Activated T-helper 1 cell treated with anti-CD3 and anti-CD28 coated beads, Interleukin-12 subunit alpha, Interleukin-12 subunit beta, Interleukin-2, Interleukin-4 antibody, amounts not matched to agents 30 ng/mL and 10 ng/mL and 1 ng/mL, durations not matched to agents 14 hours and 24 hours and 36 hours (primary cell): ENCODE measurements at regions not wholly inside any gene's neighbourhood (a gene's known extent, or its start where the extent isn't known, plus 50 kb on each side); places are given as distances from the start of the nearest gene placed in this dataset.

Experiments used
- DNase-seq: peaks from one replicate; pipeline ENCODE4 v3.0.0; 2021; ENCODE audit warnings: low spot score
- H3K27ac Mint-ChIP-seq: one replicate; pipeline ENCODE4 v1.8.0; 2021; ENCODE audit warnings: mild to moderate bottlenecking, mixed read lengths
- H3K27me3 Mint-ChIP-seq: one replicate; pipeline ENCODE4 v1.8.0; 2022; ENCODE audit warnings: mild to moderate bottlenecking, moderate library complexity, mixed read lengths; ENCODE audit not compliant: insufficient read depth
- H3K36me3 Mint-ChIP-seq: one replicate; pipeline ENCODE4 v1.8.0; 2021; ENCODE audit warnings: low read depth, mixed read lengths
- H3K4me1 Mint-ChIP-seq: one replicate; pipeline ENCODE4 v1.8.0; 2021; ENCODE audit warnings: low read depth, mixed read lengths
- H3K4me3 Mint-ChIP-seq: one replicate; pipeline ENCODE4 v1.8.0; 2021; ENCODE audit warnings: mild to moderate bottlenecking, moderate library complexity, mixed read lengths
- H3K9me3 Mint-ChIP-seq: one replicate; pipeline ENCODE4 v1.8.0; 2021; ENCODE audit warnings: mixed read lengths
- intact Hi-C: fragments of 100-400 bp; cut with micrococcal nuclease; formaldehyde crosslinking; loops from one replicate; pipeline ENCODE4 v1.15.1; 2024

- intact Hi-C loops, result no loop called here
- H3K36me3 Mint-ChIP-seq, result no peaks in the 10 kb centered on the region
Observed at GRCh38 chr7:132687981-132688383, 111.7 kb upstream of the PLXNA4 start.

DNA sequence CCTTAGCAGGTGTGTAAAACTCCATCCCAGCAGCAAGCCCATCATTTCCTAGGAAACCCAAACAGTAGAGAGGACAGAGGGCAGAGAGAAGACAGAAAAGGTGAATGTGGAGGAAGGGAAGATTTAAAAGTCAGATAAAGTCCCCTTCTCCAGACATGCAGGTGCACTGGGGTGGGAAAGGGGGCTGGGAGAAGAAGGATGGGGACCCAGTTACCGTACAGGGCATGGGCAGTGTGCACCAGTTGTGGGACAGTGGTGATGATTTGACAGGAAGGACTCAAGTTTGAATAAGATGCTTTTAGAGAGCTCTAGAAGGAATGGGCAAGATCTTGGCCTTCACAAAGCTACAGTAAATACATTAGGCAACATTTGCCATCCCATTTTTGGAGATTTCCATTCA is 110.7 kb upstream of the PLXNA4 start:
- Mint-ChIP-seq H3K4me3 (no peak overlapping the region), H3K4me1 (no peaks in the 10 kb centered on the region), H3K27me3 (peaks cover 7% of the 10 kb centered on the region), H3K27ac (no peak overlapping the region), H3K36me3 (no peaks in the 10 kb centered on the region), H3K9me3 (no peaks in the 10 kb centered on the region)
- DNase-seq, result no peak
- intact Hi-C loops, result no loop called here

More at GRCh38 chr7:132687981-132688383, 111.7 kb upstream of the PLXNA4 start:
- peaks cover 7% of the 10 kb centered on the region for H3K27me3 Mint-ChIP-seq
- H3K27ac Mint-ChIP-seq, result no peak overlapping the region
- H3K9me3 Mint-ChIP-seq, result no peaks in the 10 kb centered on the region
- no peak overlapping the region for H3K4me3 Mint-ChIP-seq
- DNase-seq, result no peak
- no peaks in the 10 kb centered on the region for H3K4me1 Mint-ChIP-seq

DNA sequence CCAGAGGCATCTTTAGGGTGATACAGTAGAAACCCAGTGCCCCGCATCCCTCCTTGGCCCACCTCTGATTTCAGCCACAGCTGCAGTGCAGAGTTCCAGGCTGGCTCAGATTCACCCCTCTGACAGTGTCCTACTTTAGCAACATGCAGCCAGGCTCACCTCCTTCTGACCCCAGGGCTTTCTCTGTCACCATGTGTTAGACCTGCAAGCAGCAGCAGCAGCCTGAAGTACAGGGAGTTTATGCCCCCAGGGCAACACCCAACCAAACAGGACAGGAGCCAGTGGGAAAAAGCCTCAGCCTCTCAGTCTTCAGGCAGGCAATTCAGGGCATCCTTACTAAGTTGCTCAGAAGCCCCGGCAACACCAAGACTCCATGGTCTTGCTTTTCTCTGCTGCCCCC is 109.0 kb upstream of the PLXNA4 start:
- Mint-ChIP-seq H3K9me3 (no peaks in the 10 kb centered on the region), H3K4me3 (no peak overlapping the region), H3K27me3 (peaks cover 7% of the 10 kb centered on the region), H3K4me1 (no peaks in the 10 kb centered on the region), H3K27ac (no peak overlapping the region), H3K36me3 (no peaks in the 10 kb centered on the region)
- intact Hi-C loops, result no loop called here
- DNase-seq, result no peak

DNA sequence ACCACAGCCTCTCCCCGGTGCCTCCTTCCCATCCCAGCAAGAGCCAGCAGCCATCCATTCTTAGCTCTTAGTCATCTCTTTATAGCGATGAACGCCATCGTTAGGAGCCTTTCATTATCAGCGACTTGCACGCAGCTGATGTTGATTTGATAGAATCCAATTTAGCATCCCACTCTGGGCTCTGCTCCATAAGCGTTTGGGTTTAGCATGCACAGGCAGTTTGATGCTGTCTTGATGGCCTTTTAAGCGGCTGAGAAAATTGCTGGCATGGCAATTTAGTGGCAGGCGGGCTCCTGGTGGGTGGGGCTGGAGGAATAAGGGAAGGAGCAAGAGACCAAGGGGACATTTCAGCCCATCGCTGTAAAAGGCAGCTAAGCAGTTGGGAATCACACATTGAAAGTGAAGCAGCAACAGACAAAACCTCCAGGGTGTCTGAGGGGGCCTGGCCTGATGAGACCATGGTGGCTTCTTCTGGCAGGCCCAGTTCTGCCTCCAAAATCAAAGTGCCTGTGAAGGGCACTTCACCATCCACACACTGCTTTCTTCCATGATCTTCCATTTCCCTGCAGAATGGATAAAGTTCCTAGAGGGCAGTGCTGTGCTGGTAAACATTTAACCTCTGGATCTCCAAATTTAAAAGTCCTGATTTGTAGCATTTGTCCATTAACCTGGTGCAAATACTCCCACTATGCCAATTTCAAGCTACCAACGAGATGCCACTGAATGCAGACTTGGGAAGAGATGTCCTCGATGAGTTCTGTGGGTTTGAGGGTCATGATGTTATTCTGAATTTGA is 107.8 kb upstream of the PLXNA4 start:
- Mint-ChIP-seq H3K36me3 (no peaks in the 10 kb centered on the region), H3K27ac (no peak overlapping the region), H3K27me3 (peaks cover 7% of the 10 kb centered on the region), H3K9me3 (no peaks in the 10 kb centered on the region), H3K4me1 (no peaks in the 10 kb centered on the region), H3K4me3 (no peak overlapping the region)
- intact Hi-C loops, result no loop called here
- DNase-seq, result no peak

GRCh38 chr7:132681951-132682350 is 105.7 kb upstream of the PLXNA4 start:
- H3K27me3 Mint-ChIP-seq, result peaks cover 3% of the 10 kb centered on the region
- no peaks in the 10 kb centered on the region for H3K4me1 Mint-ChIP-seq
- no peaks in the 10 kb centered on the region for H3K36me3 Mint-ChIP-seq
- no peak overlapping the region for H3K27ac Mint-ChIP-seq
- no peaks in the 10 kb centered on the region for H3K9me3 Mint-ChIP-seq
- H3K4me3 Mint-ChIP-seq, result no peak overlapping the region
- DNase-seq, result no peak
- intact Hi-C loops, result no loop called here

DNA sequence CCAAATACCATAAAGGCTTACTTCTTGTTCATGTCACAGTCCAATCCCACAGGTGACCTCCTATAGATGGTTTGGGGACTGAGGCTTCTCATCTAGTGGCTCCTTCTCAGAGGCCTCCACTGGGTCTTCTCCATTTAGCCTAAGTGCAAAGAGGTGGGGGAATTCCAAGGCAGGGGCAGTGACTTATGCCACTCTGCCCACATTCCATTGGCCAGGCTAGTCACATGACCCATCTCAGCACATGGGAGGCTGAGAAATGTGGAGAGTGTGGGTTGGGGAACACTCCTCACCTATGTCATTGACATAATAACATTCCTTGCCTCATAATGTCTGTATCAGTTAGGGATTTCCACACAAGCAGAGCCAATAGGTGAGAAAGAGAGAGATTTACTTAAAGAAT is 104.3 kb upstream of the PLXNA4 start:
- Mint-ChIP-seq H3K9me3 (no peaks in the 10 kb centered on the region), H3K4me3 (no peak overlapping the region), H3K36me3 (no peaks in the 10 kb centered on the region), H3K27ac (no peak overlapping the region), H3K4me1 (no peaks in the 10 kb centered on the region), H3K27me3 (peaks cover 3% of the 10 kb centered on the region)
- intact Hi-C loops, result no loop called here
- DNase-seq, result no peak

GRCh38 chr7:132678656-132679055 is 102.4 kb upstream of the PLXNA4 start:
- Mint-ChIP-seq H3K27me3 (peaks cover 3% of the 10 kb centered on the region), H3K36me3 (no peaks in the 10 kb centered on the region), H3K27ac (no peak overlapping the region), H3K9me3 (no peaks in the 10 kb centered on the region), H3K4me3 (no peak overlapping the region), H3K4me1 (no peaks in the 10 kb centered on the region)
- intact Hi-C loops, result no loop called here
- no peak for DNase-seq

DNA sequence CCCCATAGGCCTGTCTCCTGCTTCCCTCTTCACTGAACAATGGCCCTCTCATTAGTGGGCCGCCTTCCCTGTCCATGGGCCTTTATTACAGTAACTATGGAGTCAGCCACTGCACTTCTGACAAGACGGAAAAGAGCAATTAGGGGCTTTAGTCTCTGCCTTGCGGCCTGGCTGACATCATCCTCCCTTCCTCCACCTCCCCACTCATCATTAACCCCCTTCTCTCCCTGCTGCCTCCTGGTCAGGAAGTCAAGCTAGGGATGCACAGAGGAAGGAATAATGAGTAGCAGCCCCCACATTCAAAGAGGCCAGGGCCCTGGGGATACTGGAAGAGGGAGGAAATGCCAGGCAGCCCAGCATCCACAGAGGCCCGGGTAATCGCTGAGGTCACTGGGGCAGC is 101.6 kb upstream of the PLXNA4 start:
- Mint-ChIP-seq H3K36me3 (no peaks in the 10 kb centered on the region), H3K27ac (no peak overlapping the region), H3K9me3 (no peaks in the 10 kb centered on the region), H3K4me3 (no peak overlapping the region), H3K27me3 (peaks cover 3% of the 10 kb centered on the region), H3K4me1 (no peaks in the 10 kb centered on the region)
- intact Hi-C loops, result no loop called here
- DNase-seq, result no peak

- Mint-ChIP-seq H3K4me3 (no peak overlapping the region), H3K4me1 (no peaks in the 10 kb centered on the region), H3K27me3 (peaks cover 3% of the 10 kb centered on the region), H3K9me3 (peaks cover 4% of the 10 kb centered on the region), H3K36me3 (no peaks in the 10 kb centered on the region), H3K27ac (no peak overlapping the region)
- intact Hi-C loops, result no loop called here
- no peak for DNase-seq
Observed at GRCh38 chr7:132672200-132672990, 96.1 kb upstream of the PLXNA4 start.

DNA sequence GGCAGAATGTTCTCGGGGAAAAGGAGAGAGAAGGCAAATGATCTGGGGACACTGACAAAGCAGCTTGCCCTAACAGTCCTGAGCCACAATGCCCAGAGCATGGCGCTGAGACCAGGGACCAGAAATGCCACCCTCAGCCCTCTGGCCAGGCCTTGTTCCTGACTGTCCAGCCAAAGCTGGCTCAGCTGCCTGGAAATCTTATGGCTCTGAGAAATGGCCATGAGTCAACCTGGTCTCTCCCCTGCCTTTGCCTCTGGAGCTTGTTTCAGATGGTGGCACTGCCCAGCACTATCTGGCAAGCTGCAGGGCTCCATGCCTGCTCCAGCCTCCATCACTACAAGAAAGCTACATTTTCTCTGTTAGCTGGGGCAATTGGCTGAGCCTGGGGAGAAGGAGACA is 90.5 kb upstream of the PLXNA4 start:
- Mint-ChIP-seq H3K36me3 (peaks cover 5% of the 10 kb centered on the region), H3K4me3 (no peak overlapping the region), H3K27ac (no peak overlapping the region), H3K4me1 (peaks cover 11% of the 10 kb centered on the region), H3K9me3 (peaks cover 4% of the 10 kb centered on the region), H3K27me3 (no peaks in the 10 kb centered on the region)
- DNase-seq, result no peak
- intact Hi-C loops, result loop anchor here (1.0 kb wide), 1 partner anchor 11 kb away; no protein-coding TSS in a partner anchor

GRCh38 chr7:132666071-132666773 is 90.0 kb upstream of the PLXNA4 start:
- peak overlapping the region; percentile 2 for H3K27ac Mint-ChIP-seq
- no peaks in the 10 kb centered on the region for H3K27me3 Mint-ChIP-seq
- DNase-seq, result peak; percentile 6
- intact Hi-C loops, result loop anchor here (1.0 kb wide), 1 partner anchor 11 kb away; no protein-coding TSS in a partner anchor
- peak overlapping the region; percentile 20 for H3K4me3 Mint-ChIP-seq
- peaks cover 4% of the 10 kb centered on the region for H3K9me3 Mint-ChIP-seq
- H3K36me3 Mint-ChIP-seq, result peaks cover 5% of the 10 kb centered on the region
- H3K4me1 Mint-ChIP-seq, result peaks cover 11% of the 10 kb centered on the region

DNA sequence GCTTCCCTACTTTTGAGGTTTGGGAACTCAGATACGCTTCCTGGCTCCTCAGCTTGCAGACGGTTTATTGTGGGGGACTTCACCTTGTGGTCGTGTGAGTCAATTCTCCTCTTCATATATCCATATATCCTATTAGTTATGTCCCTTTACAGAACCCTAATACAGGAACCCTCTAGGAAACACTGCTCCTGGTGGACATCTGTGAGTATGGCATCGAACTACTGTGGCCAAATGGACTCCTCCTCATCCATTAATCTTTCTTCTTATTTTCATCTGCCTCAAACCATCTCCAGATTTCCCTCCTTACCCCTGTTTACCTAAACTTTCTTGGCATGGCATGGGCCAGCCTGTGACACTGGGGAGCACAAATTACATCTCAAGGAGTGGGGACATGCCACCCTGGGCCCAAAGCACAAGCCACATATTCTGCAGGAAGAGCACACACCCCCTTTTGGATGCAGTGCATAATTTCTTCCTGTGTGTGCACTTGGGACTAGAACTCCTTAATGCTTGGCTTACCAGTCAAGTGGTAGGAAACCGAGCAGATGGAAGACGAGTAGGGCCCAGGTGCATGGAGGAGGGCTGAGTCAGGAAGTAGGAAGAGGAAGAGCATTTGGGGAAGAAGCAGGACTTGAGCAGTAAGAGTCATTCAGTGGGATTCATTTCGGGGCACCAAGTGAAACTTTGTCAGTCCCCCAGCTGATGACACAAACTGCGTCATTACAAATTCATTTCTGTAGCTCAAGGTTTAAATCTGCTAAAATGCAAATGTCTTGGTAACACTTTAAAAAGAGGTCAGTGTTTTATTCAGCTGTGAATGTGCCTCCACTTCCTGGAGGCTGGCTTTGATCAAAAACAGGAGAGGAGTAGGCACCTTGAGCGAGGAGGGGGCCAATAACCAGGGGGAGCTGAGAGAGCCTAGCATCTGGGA is 80.8 kb upstream of the PLXNA4 start:
- Mint-ChIP-seq H3K27me3 (peaks cover 4% of the 10 kb centered on the region), H3K27ac (peak overlapping the region; percentile 18), H3K4me1 (peaks cover 46% of the 10 kb centered on the region), H3K9me3 (peaks cover 9% of the 10 kb centered on the region), H3K36me3 (peaks cover 7% of the 10 kb centered on the region), H3K4me3 (peak overlapping the region; percentile 11)
- intact Hi-C loops, result no loop called here
- DNase-seq, result no peak
